Panc1 (cell line): ENCODE measurements at regions not wholly inside any gene's neighbourhood (a gene's known extent, or its start where the extent isn't known, plus 50 kb on each side); places are given as distances from the start of the nearest gene placed in this dataset.

Experiments used
- ATAC-seq: fragments of 200-7000 bp; cut with Tn5 transposase; 2 replicates; pipeline ENCODE4 v1.9.1; 2020; ENCODE audit warnings: mild to moderate bottlenecking, moderate library complexity
- BruUV-seq: library from RNA; stranded (reverse); fragments of 400-500 nt; replicated peaks from 2 replicates; lab custom pipeline; 2021; lab: Mats Ljungman, UMichigan
- CTCF ChIA-PET: fragments of 300-600 bp; sonication (Branson Sonifier 250); formaldehyde crosslinking; loops from one replicate; lab custom pipeline; 2022; ENCODE audit warnings: antibody characterized with exemption; lab: Charles Lee
- POLR2A ChIA-PET: fragments of 300-600 bp; sonication (Branson Sonifier 250); formaldehyde crosslinking; loops from one replicate; lab custom pipeline; 2022; ENCODE audit warnings: antibody characterized with exemption; lab: Charles Lee
- DNase-seq: peaks from one replicate; pipeline ENCODE4 v3.0.0-alpha.2; 2010; ENCODE audit warnings: low read depth, low spot score
- H3K27ac ChIP-seq: 2 replicates; pipeline ENCODE4 v1.5.1; 2011; ENCODE audit warnings: mild to moderate bottlenecking, low read length, inconsistent platforms
- H3K27me3 ChIP-seq: fragments of 200-500 bp; sonication (Bioruptor generic); 2 replicates; pipeline ENCODE4 v1.6.0; 2014; ENCODE audit warnings: low read length, inconsistent platforms; ENCODE audit not compliant: control insufficient read depth, insufficient read depth
- H3K36me3 ChIP-seq: fragments of 200-500 bp; sonication (Bioruptor generic); 2 replicates; pipeline ENCODE4 v1.5.1; 2014; ENCODE audit warnings: inconsistent platforms, mild to moderate bottlenecking, low read length, moderate library complexity; ENCODE audit not compliant: control insufficient read depth, insufficient read depth
- H3K4me1 ChIP-seq: 2 replicates; pipeline ENCODE4 v1.5.1; 2011; ENCODE audit warnings: inconsistent platforms, mild to moderate bottlenecking, low read length, moderate library complexity; ENCODE audit not compliant: control insufficient read depth, insufficient read depth
- H3K4me3 ChIP-seq, 2 experiments: 2 replicates each; pipeline ENCODE4 v1.5.1; 2011 to 2012; ENCODE audit warnings: low read depth in 2 of 2, low read length in 2 of 2, mild to moderate bottlenecking in 2 of 2, inconsistent platforms in 1 of 2, moderate library complexity in 1 of 2
- H3K9me3 ChIP-seq: fragments of 200-500 bp; sonication (Bioruptor generic); 2 replicates; pipeline ENCODE4 v1.5.1; 2014; ENCODE audit warnings: low read depth, mild to moderate bottlenecking, inconsistent platforms, low read length, moderate library complexity; ENCODE audit not compliant: control insufficient read depth, insufficient read depth
- POLR2AphosphoS5 ChIP-seq: IDR thresholded peaks from 2 replicates; pipeline ENCODE4 v1.6.1; 2012; ENCODE audit warnings: mild to moderate bottlenecking, low read depth, low read length, moderate library complexity
- SIN3A ChIP-seq: IDR thresholded peaks from 2 replicates; pipeline ENCODE4 v1.6.1; 2012; ENCODE audit warnings: low read depth, mild to moderate bottlenecking, low read length, moderate library complexity, borderline replicate concordance; ENCODE audit not compliant: insufficient read depth
- TCF7L2 ChIP-seq: IDR thresholded peaks from 2 replicates; pipeline ENCODE4 v1.6.1; 2011; ENCODE audit warnings: mild to moderate bottlenecking, low read depth, low read length, inconsistent platforms
- in situ Hi-C: cut with HindIII; loops from 2 replicates; pipeline ENCODE4 v1.10.0; 2016; ENCODE audit warnings: low sequenced_read_pairs, low pct_unique_long_range_greater_than_20kb
- intact Hi-C: fragments of 100-400 bp; cut with micrococcal nuclease; formaldehyde crosslinking; loops from one replicate; pipeline ENCODE4 v1.10.0; 2022; ENCODE audit not compliant: unreplicated experiment
- TF ChIP-seq, protein P1 (sequence below), 2 experiments: IDR thresholded peaks; 2 replicates each; pipeline ENCODE4 v1.6.1; 2011 to 2012; ENCODE audit warnings: low read depth in 2 of 2, control low read depth in 1 of 2, low read length in 1 of 2, mild to moderate bottlenecking in 1 of 2, moderate library complexity in 1 of 2; ENCODE audit not compliant: insufficient read depth in 1 of 2
- TF ChIP-seq, protein P2 (sequence below): fragments of 450-650 bp; IDR thresholded peaks from 2 replicates; pipeline ENCODE4 v1.5.1; 2017; ENCODE audit warnings: mild to moderate bottlenecking

DNA sequence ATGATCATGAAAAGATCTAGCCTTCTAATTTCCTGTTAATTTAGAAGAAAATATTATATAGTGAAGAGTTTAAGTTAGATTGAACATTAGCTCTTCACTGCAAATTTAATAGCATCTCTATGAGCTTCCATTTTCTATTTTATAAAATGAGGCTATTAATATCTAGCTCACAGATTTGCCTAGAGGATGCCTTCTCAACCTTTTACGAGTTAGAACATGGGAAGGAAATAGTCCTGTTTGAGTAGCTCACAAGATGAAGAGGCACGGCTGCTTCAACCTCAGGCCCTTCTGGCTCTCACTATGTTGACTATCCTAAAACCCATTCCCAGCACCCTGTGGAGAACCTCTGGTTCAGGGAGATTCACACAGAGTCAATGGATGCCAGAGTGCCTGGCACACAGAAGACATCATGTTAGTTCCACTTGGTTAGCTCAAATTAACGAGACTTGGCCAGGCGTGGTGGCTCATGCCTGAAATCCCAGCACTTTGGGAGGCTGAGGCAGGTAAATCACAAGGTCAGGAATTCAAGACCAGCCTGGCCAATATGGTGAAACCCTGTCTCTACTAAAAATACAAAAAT lies 97.9 kb upstream of the GUCY1A1 start:
- Histone ChIP-seq H3K36me3 (no peaks in the 10 kb centered on the region), H3K9me3 (no peaks in the 10 kb centered on the region), H3K4me3 (no peak overlapping the region), H3K27me3 (no peaks in the 10 kb centered on the region), H3K27ac (no peak overlapping the region), H3K4me1 (no peaks in the 10 kb centered on the region)
- ChIA-PET CTCF (no interaction called here), POLR2A (no interaction called here)
- ATAC-seq (no peak), DNase-seq (no peak)
- TF ChIP-seq TCF7L2, result no peak
- no peak for TF ChIP-seq POLR2AphosphoS5
- no peak for TF ChIP-seq SIN3A
- TF ChIP-seq, protein P1, sequence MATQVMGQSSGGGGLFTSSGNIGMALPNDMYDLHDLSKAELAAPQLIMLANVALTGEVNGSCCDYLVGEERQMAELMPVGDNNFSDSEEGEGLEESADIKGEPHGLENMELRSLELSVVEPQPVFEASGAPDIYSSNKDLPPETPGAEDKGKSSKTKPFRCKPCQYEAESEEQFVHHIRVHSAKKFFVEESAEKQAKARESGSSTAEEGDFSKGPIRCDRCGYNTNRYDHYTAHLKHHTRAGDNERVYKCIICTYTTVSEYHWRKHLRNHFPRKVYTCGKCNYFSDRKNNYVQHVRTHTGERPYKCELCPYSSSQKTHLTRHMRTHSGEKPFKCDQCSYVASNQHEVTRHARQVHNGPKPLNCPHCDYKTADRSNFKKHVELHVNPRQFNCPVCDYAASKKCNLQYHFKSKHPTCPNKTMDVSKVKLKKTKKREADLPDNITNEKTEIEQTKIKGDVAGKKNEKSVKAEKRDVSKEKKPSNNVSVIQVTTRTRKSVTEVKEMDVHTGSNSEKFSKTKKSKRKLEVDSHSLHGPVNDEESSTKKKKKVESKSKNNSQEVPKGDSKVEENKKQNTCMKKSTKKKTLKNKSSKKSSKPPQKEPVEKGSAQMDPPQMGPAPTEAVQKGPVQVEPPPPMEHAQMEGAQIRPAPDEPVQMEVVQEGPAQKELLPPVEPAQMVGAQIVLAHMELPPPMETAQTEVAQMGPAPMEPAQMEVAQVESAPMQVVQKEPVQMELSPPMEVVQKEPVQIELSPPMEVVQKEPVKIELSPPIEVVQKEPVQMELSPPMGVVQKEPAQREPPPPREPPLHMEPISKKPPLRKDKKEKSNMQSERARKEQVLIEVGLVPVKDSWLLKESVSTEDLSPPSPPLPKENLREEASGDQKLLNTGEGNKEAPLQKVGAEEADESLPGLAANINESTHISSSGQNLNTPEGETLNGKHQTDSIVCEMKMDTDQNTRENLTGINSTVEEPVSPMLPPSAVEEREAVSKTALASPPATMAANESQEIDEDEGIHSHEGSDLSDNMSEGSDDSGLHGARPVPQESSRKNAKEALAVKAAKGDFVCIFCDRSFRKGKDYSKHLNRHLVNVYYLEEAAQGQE (IDR thresholded peaks at IDR 0.05; ENCODE audit: insufficient read depth in 1 of 2, low read depth in 2 of 2, low read length in 1 of 2), result no peak
- TF ChIP-seq, protein P2, sequence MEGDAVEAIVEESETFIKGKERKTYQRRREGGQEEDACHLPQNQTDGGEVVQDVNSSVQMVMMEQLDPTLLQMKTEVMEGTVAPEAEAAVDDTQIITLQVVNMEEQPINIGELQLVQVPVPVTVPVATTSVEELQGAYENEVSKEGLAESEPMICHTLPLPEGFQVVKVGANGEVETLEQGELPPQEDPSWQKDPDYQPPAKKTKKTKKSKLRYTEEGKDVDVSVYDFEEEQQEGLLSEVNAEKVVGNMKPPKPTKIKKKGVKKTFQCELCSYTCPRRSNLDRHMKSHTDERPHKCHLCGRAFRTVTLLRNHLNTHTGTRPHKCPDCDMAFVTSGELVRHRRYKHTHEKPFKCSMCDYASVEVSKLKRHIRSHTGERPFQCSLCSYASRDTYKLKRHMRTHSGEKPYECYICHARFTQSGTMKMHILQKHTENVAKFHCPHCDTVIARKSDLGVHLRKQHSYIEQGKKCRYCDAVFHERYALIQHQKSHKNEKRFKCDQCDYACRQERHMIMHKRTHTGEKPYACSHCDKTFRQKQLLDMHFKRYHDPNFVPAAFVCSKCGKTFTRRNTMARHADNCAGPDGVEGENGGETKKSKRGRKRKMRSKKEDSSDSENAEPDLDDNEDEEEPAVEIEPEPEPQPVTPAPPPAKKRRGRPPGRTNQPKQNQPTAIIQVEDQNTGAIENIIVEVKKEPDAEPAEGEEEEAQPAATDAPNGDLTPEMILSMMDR, result no peak
- intact Hi-C loops, result no loop called here
- BruUV-seq, result no TSS peak
- in situ Hi-C loops, result no loop called here

DNA sequence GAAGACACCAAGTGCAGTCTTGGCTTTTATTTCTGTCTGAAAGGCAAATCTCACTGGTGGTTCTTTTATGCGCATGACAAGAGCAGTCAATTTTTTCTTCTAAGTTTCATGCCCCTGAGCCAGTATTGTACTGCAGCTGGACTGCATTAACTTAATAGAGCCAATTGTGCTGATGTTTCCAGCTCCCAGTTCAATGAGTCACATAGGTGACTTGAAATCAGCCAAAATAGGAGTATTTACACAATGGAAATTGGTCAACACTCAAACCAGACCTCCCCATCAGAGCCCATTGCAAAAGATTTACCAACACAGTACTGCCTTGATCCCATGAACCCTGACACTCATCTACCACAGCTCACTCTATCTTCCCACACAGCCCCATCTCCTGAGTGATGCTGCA lies 100.3 kb upstream of the GUCY1A1 start:
- intact Hi-C loops (no loop called here), in situ Hi-C loops (no loop called here)
- H3K36me3 ChIP-seq, result no peaks in the 10 kb centered on the region
- no peaks in the 10 kb centered on the region for H3K4me1 ChIP-seq
- ChIA-PET CTCF (no interaction called here), POLR2A (no interaction called here)
- no peak overlapping the region for H3K4me3 ChIP-seq
- no peak for DNase-seq
- H3K9me3 ChIP-seq, result no peaks in the 10 kb centered on the region
- TF ChIP-seq POLR2AphosphoS5, result no peak
- TF ChIP-seq, protein P1 (IDR thresholded peaks at IDR 0.05; ENCODE audit: insufficient read depth in 1 of 2, low read depth in 2 of 2, low read length in 1 of 2), result no peak
- TF ChIP-seq SIN3A, result no peak
- TF ChIP-seq, protein P2, result no peak
- no peak for TF ChIP-seq TCF7L2
- BruUV-seq, result no TSS peak
- H3K27me3 ChIP-seq, result no peaks in the 10 kb centered on the region
- no peak for ATAC-seq
- no peak overlapping the region for H3K27ac ChIP-seq
